A673 (cell line): ENCODE measurements at regions not wholly inside any gene's neighbourhood (a gene's known extent, or its start where the extent isn't known, plus 50 kb on each side); places are given as distances from the start of the nearest gene placed in this dataset.
A peak's percentile ranks its signal among the peaks of the same experiment; 100 is the strongest.

Experiments used
- BruUV-seq: library from RNA; stranded (reverse); fragments of 400-500 nt; replicated peaks from 2 replicates; lab custom pipeline; 2021; lab: Mats Ljungman, UMichigan
- CTCF ChIA-PET: fragments of 300-600 bp; sonication (Branson Sonifier 250); formaldehyde crosslinking; loops from one replicate; lab custom pipeline; 2022; ENCODE audit warnings: antibody characterized with exemption; lab: Charles Lee
- POLR2A ChIA-PET: fragments of 300-600 bp; sonication (Branson Sonifier 250); formaldehyde crosslinking; loops from one replicate; lab custom pipeline; 2022; ENCODE audit warnings: antibody characterized with exemption; ENCODE audit not compliant: low non-redundant PET; lab: Charles Lee
- DNase-seq: peaks from one replicate; pipeline ENCODE4 v3.0.0-alpha.2; 2015; ENCODE audit warnings: low spot score
- H3K27ac ChIP-seq: fragments of 200-600 bp; sonication (generic); 2 replicates; pipeline ENCODE4 v1.5.1; 2016; ENCODE audit warnings: mixed run types, low read depth, mild to moderate bottlenecking, mixed read lengths, antibody characterized with exemption, low read length; ENCODE audit not compliant: poor library complexity, severe bottlenecking
- H3K27me3 ChIP-seq: fragments of 200-600 bp; sonication (generic); replicated peaks from 2 replicates; pipeline ENCODE4 v1.6.1; 2017; ENCODE audit warnings: mixed run types, low read depth, mild to moderate bottlenecking, mixed read lengths, antibody characterized with exemption, low read length; ENCODE audit not compliant: insufficient read depth, poor library complexity
- H3K36me3 ChIP-seq: fragments of 200-600 bp; sonication (generic); 2 replicates; pipeline ENCODE4 v1.6.1; 2016; ENCODE audit warnings: mixed run types, mild to moderate bottlenecking, mixed read lengths, antibody characterized with exemption, low read length; ENCODE audit not compliant: insufficient read depth, poor library complexity, severe bottlenecking
- H3K4me1 ChIP-seq: fragments of 200-600 bp; sonication (generic); 2 replicates; pipeline ENCODE4 v1.6.1; 2017; ENCODE audit warnings: mixed run types, mild to moderate bottlenecking, mixed read lengths, antibody characterized with exemption, low read length; ENCODE audit not compliant: insufficient read depth, poor library complexity, severe bottlenecking
- H3K4me3 ChIP-seq: fragments of 200-600 bp; sonication (generic); 2 replicates; pipeline ENCODE4 v1.5.1; 2016; ENCODE audit warnings: low read depth, mixed run types, mild to moderate bottlenecking, mixed read lengths, low read length; ENCODE audit not compliant: poor library complexity, severe bottlenecking
- H3K9me3 ChIP-seq: fragments of 200-600 bp; sonication (generic); 2 replicates; pipeline ENCODE4 v1.6.1; 2016; ENCODE audit warnings: mixed run types, low read depth, mild to moderate bottlenecking, mixed read lengths, antibody characterized with exemption, low read length; ENCODE audit not compliant: poor library complexity, severe bottlenecking
- EZH2 ChIP-seq: fragments of 200-600 bp; sonication (generic); IDR thresholded peaks from 2 replicates; pipeline ENCODE4 v1.6.1; 2017; ENCODE audit warnings: borderline replicate concordance, low read depth, mild to moderate bottlenecking, mixed read lengths, antibody characterized with exemption, low read length; ENCODE audit not compliant: poor library complexity, severe bottlenecking
- intact Hi-C: fragments of 100-400 bp; cut with micrococcal nuclease; formaldehyde crosslinking; loops from one replicate; pipeline ENCODE4 v1.10.0; 2022; ENCODE audit not compliant: unreplicated experiment
- TF ChIP-seq, protein P1 (sequence below): fragments of 300-800, 200-600 bp; sonication (generic); conservative IDR thresholded peaks from 2 replicates; pipeline ENCODE4 v1.5.1; 2017; ENCODE audit warnings: low read depth, mild to moderate bottlenecking, antibody characterized with exemption, low read length, moderate library complexity, mixed read lengths

DNA sequence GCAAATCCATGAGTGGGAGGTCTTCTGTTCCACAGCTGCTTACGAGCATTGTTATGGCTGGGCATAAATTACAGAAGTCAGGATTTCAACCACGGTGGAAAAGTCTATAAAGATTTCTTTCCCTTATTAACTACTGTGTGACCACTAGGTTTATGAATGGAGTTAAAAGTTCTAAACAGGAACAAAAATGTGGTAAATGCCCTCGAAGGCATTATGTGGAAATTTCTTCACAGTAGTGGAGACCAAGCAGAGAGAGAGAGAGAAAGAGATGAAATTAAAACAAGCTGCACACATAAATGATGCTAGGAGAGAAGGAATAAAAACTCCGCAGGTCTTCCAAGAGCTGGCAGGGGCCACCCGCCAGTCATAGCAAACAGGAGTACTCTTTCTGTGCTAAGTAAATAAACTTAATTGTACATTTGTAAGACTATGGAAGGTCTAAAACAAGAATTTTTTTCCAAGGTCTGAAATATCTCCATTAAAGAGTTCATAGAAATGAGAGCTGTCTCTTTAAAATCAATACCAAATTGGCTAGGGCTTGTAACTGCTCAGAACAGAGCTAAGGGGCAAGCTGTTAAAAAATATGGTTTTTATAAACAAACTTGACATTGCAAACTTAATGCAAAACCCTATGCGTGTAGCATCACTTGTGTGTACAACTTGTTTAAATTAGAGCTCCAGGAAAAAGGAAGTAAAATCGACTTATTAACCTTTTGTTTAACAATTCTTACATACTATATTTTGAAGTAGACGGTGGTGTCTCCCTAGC, 438.2 kb downstream of the MEIS1 start:
- H3K27me3 ChIP-seq, result no peaks in the 10 kb centered on the region
- no peaks in the 10 kb centered on the region for H3K9me3 ChIP-seq
- no peak overlapping the region for H3K4me3 ChIP-seq
- peaks cover 62% of the 10 kb centered on the region for H3K4me1 ChIP-seq
- DNase-seq, result peak; percentile 59
- ChIA-PET CTCF (interaction anchor here (0.6 to 0.9 kb wide), 2 partner anchors 376 to 1225 kb away, joined by 3 to 4 read pairs; no protein-coding TSS in a partner anchor), POLR2A (interaction anchor here (0.5 to 0.6 kb wide), 2 partner anchors 292 to 304 kb away, joined by 3 to 8 read pairs; no protein-coding TSS in a partner anchor)
- intact Hi-C loops, result loop anchor here (5.0 to 10.0 kb wide), 3 partner anchors 262 to 1231 kb away; no protein-coding TSS in a partner anchor
- no peak for TF ChIP-seq EZH2
- TF ChIP-seq, protein P1, sequence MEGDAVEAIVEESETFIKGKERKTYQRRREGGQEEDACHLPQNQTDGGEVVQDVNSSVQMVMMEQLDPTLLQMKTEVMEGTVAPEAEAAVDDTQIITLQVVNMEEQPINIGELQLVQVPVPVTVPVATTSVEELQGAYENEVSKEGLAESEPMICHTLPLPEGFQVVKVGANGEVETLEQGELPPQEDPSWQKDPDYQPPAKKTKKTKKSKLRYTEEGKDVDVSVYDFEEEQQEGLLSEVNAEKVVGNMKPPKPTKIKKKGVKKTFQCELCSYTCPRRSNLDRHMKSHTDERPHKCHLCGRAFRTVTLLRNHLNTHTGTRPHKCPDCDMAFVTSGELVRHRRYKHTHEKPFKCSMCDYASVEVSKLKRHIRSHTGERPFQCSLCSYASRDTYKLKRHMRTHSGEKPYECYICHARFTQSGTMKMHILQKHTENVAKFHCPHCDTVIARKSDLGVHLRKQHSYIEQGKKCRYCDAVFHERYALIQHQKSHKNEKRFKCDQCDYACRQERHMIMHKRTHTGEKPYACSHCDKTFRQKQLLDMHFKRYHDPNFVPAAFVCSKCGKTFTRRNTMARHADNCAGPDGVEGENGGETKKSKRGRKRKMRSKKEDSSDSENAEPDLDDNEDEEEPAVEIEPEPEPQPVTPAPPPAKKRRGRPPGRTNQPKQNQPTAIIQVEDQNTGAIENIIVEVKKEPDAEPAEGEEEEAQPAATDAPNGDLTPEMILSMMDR, result no peak
- no peaks in the 10 kb centered on the region for H3K36me3 ChIP-seq
- no TSS peak for BruUV-seq
- peak overlapping the region; percentile 94 for H3K27ac ChIP-seq

DNA sequence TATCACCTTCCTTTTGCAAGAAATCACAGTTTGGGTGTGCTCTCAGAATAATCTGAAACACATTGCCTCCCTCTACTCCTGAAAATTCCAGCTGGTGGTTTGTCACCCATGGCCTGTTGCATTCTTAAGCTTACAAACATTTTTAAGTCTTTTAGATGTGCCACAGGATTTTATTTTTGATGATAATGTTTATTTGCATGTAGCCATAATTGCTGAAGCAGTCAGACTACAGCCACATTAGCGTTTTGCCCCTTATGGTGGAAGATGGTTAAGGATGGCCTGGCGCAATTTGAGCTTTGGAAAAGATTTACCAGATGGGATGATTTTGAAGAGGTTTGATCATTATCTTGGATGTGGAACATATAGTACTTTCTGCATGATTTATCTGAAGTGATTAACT, 439.5 kb downstream of the MEIS1 start:
- BruUV-seq, result no TSS peak
- intact Hi-C loops, result loop anchor here (2.0 to 10.0 kb wide), 6 partner anchors 260 to 1232 kb away; no protein-coding TSS in a partner anchor
- Histone ChIP-seq H3K27ac (peak overlapping the region; percentile 94), H3K27me3 (no peaks in the 10 kb centered on the region), H3K9me3 (peaks cover 8% of the 10 kb centered on the region), H3K4me1 (peaks cover 62% of the 10 kb centered on the region), H3K4me3 (no peak overlapping the region), H3K36me3 (no peaks in the 10 kb centered on the region)
- ChIA-PET POLR2A (interaction anchor here (0.6 kb wide), 1 partner anchor 1286 kb away, joined by 5 read pairs; no protein-coding TSS in a partner anchor), CTCF (no interaction called here)
- TF ChIP-seq, protein P1, result 0 out of 2 replicates have a peak, but pooled peaks have one; percentile 13
- no peak for TF ChIP-seq EZH2
- peak; percentile 79 for DNase-seq

DNA sequence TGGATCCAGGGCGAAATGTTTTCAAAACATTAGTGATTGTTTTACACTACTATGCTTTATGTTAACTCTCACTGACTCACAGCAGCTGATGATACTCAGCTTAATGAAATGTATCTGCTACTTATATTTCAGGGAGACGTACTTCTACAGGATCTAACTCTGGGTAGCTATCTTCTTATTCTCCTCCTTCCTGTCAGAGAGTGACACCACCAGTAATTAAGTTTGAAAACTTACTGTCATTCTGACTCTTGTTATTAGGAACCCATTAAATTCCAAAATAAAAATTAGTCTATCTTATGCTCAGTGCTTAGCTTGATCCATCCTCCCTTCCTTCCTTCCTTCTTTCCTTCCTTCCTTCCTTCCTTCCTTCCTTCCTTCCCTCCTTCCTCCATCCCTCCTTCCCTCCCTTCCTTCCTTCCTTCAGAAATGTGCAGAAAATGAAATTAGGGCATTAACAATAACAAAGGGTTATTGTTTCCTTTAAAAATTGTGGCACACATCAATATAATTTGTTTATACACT, 441.1 kb downstream of the MEIS1 start:
- DNase-seq, result peak; percentile 92
- intact Hi-C loops, result loop anchor here (1.0 to 10.0 kb wide), 9 partner anchors 259 to 1128 kb away; no protein-coding TSS in a partner anchor
- H3K27me3 ChIP-seq, result no peaks in the 10 kb centered on the region
- CTCF ChIA-PET, result interaction anchor here (0.5 to 0.7 kb wide), 2 partner anchors 9 to 768 kb away, joined by 3 to 4 read pairs; no protein-coding TSS in a partner anchor
- POLR2A ChIA-PET, result interaction anchor here (0.7 to 1.2 kb wide), 4 partner anchors 299 to 1128 kb away, joined by 3 to 9 read pairs (median 4); no protein-coding TSS in a partner anchor
- TF ChIP-seq, protein P1, result no peak
- TF ChIP-seq EZH2, result no peak
- no TSS peak for BruUV-seq
- H3K27ac ChIP-seq, result peak overlapping the region; percentile 94
- peaks cover 62% of the 10 kb centered on the region for H3K4me1 ChIP-seq
- H3K36me3 ChIP-seq, result no peaks in the 10 kb centered on the region
- no peak overlapping the region for H3K4me3 ChIP-seq
- peaks cover 14% of the 10 kb centered on the region for H3K9me3 ChIP-seq
